Activated CD8-positive, alpha-beta T cell treated with anti-CD3 and anti-CD28 coated beads for 36 hours (primary cell): ENCODE measurements at regions not wholly inside any gene's neighbourhood (a gene's known extent, or its start where the extent isn't known, plus 50 kb on each side); places are given as distances from the start of the nearest gene placed in this dataset.

Source experiments
- ATAC-seq: fragments of 200-7000 bp; cut with Tn5 transposase; one replicate; pipeline ENCODE4 v1.10.0; 2021; ENCODE audit warnings: mild to moderate bottlenecking, moderate library complexity
- CTCF ChIA-PET: fragments of 350-600 bp; sonication (Branson Sonifier 250); formaldehyde crosslinking; loops from one replicate; lab custom pipeline; 2021; ENCODE audit warnings: antibody characterized with exemption; lab: Charles Lee
- POLR2A ChIA-PET: fragments of 350-600 bp; sonication (Branson Sonifier 250); formaldehyde crosslinking; loops from one replicate; lab custom pipeline; 2021; ENCODE audit warnings: antibody characterized with exemption; lab: Charles Lee
- DNase-seq: peaks from one replicate; pipeline ENCODE4 v3.0.0-alpha.2; 2020
- H3K27ac Mint-ChIP-seq: one replicate; pipeline ENCODE4 v1.8.0; 2021; ENCODE audit warnings: mild to moderate bottlenecking, mixed read lengths
- H3K27me3 Mint-ChIP-seq: one replicate; pipeline ENCODE4 v1.8.0; 2021; ENCODE audit warnings: mixed read lengths
- H3K36me3 Mint-ChIP-seq: one replicate; pipeline ENCODE4 v1.8.0; 2021; ENCODE audit warnings: low read depth, mixed read lengths
- H3K4me1 Mint-ChIP-seq: one replicate; pipeline ENCODE4 v1.8.0; 2021; ENCODE audit warnings: low read depth, mixed read lengths
- H3K4me3 Mint-ChIP-seq: one replicate; pipeline ENCODE4 v1.8.0; 2021; ENCODE audit warnings: mild to moderate bottlenecking, moderate library complexity, mixed read lengths
- H3K9me3 Mint-ChIP-seq: one replicate; pipeline ENCODE4 v1.8.0; 2021; ENCODE audit warnings: mixed read lengths
- CTCF ChIP-seq: fragments of 200-600 bp; IDR thresholded peaks from one replicate; pipeline ENCODE4 v1.8.0; 2022; ENCODE audit warnings: antibody characterized with exemption, mild to moderate bottlenecking
- intact Hi-C: fragments of 100-400 bp; cut with micrococcal nuclease; formaldehyde crosslinking; loops from one replicate; pipeline ENCODE4 v1.10.0; 2022

- Mint-ChIP-seq H3K27me3 (no peaks in the 10 kb centered on the region), H3K9me3 (no peaks in the 10 kb centered on the region), H3K27ac (no peak overlapping the region), H3K36me3 (no peaks in the 10 kb centered on the region), H3K4me1 (no peaks in the 10 kb centered on the region), H3K4me3 (no peak overlapping the region)
- CTCF ChIA-PET = no interaction called here
- POLR2A ChIA-PET = no interaction called here
- no peak for ATAC-seq
- intact Hi-C loops = no loop called here
- DNase-seq = no peak
- TF ChIP-seq CTCF = no peak
These were observed 904.8 kb upstream of the PCDH20 start for GRCh38 chr13:62320129-62321108.

- Mint-ChIP-seq H3K36me3 (no peaks in the 10 kb centered on the region), H3K4me3 (no peak overlapping the region), H3K27ac (no peak overlapping the region), H3K9me3 (no peaks in the 10 kb centered on the region), H3K27me3 (no peaks in the 10 kb centered on the region), H3K4me1 (no peaks in the 10 kb centered on the region)
- no peak for TF ChIP-seq CTCF
- ATAC-seq (no peak), DNase-seq (no peak)
- POLR2A ChIA-PET = no interaction called here
- intact Hi-C loops = no loop called here
- CTCF ChIA-PET = no interaction called here
These were observed 894.3 kb upstream of the PCDH20 start for GRCh38 chr13:62309904-62310303.

- peaks cover 7% of the 10 kb centered on the region for H3K9me3 Mint-ChIP-seq
- DNase-seq (no peak), ATAC-seq (no peak)
- no peaks in the 10 kb centered on the region for H3K27me3 Mint-ChIP-seq
- no peak overlapping the region for H3K27ac Mint-ChIP-seq
- ChIA-PET CTCF (no interaction called here), POLR2A (no interaction called here)
- no peak for TF ChIP-seq CTCF
- no peaks in the 10 kb centered on the region for H3K4me1 Mint-ChIP-seq
- no peaks in the 10 kb centered on the region for H3K36me3 Mint-ChIP-seq
- intact Hi-C loops = no loop called here
- H3K4me3 Mint-ChIP-seq = no peak overlapping the region
These were observed 890.1 kb upstream of the PCDH20 start for GRCh38 chr13:62305756-62306155.

GRCh38 chr13:62302341-62302740 is 886.7 kb upstream of the PCDH20 start:
- no peak for TF ChIP-seq CTCF
- H3K4me1 Mint-ChIP-seq = no peaks in the 10 kb centered on the region

GRCh38 chr13:62299988-62300387 is 884.3 kb upstream of the PCDH20 start:
- ATAC-seq (no peak), DNase-seq (no peak)
- Mint-ChIP-seq H3K4me1 (no peaks in the 10 kb centered on the region), H3K27ac (no peak overlapping the region), H3K36me3 (no peaks in the 10 kb centered on the region), H3K9me3 (peaks cover 7% of the 10 kb centered on the region), H3K27me3 (no peaks in the 10 kb centered on the region), H3K4me3 (no peak overlapping the region)
- ChIA-PET CTCF (no interaction called here), POLR2A (no interaction called here)
- intact Hi-C loops = no loop called here
- no peak for TF ChIP-seq CTCF

More at GRCh38 chr13:62302341-62302740, 886.7 kb upstream of the PCDH20 start:
- no peak for ATAC-seq
- CTCF ChIA-PET = no interaction called here
- no peak overlapping the region for H3K4me3 Mint-ChIP-seq
- peaks cover 7% of the 10 kb centered on the region for H3K9me3 Mint-ChIP-seq
- no peak overlapping the region for H3K27ac Mint-ChIP-seq
- no peaks in the 10 kb centered on the region for H3K36me3 Mint-ChIP-seq
- no peak for DNase-seq
- H3K27me3 Mint-ChIP-seq = no peaks in the 10 kb centered on the region
- intact Hi-C loops = no loop called here
- POLR2A ChIA-PET = no interaction called here
